B cell (primary cell): ENCODE measurements at regions not wholly inside any gene's neighbourhood (a gene's known extent, or its start where the extent isn't known, plus 50 kb on each side); places are given as distances from the start of the nearest gene placed in this dataset.

Experiments
- ATAC-seq: fragments of 200-7000 bp; cut with Tn5 transposase; one replicate; pipeline ENCODE4 v1.10.0; 2021; ENCODE audit warnings: low read depth, mild to moderate bottlenecking, moderate number of reproducible peaks, moderate library complexity
- CTCF ChIA-PET: fragments of 350-600 bp; sonication (Branson Sonifier 250); formaldehyde crosslinking; loops from one replicate; lab custom pipeline; 2021; ENCODE audit warnings: antibody characterized with exemption, inconsistent platforms; lab: Charles Lee
- POLR2A ChIA-PET: fragments of 350-600 bp; sonication (Branson Sonifier 250); formaldehyde crosslinking; loops from one replicate; lab custom pipeline; 2021; ENCODE audit warnings: antibody characterized with exemption; lab: Charles Lee
- DNase-seq: peaks from one replicate; pipeline ENCODE4 v3.0.0; 2013
- H2AFZ ChIP-seq: 2 replicates; pipeline ENCODE4 v1.6.1; 2012; ENCODE audit warnings: mild to moderate bottlenecking, low read depth, low read length; ENCODE audit not compliant: insufficient read depth, poor library complexity, severe bottlenecking
- H3K27ac ChIP-seq, 2 donors: 1 replicate in 1 of 2; 2 replicates in 1 of 2; pipeline ENCODE4 v1.5.1; 2012 to 2013; ENCODE audit warnings: low read length in 2 of 2, mild to moderate bottlenecking in 2 of 2, moderate library complexity in 1 of 2
- H3K27me3 ChIP-seq, 4 experiments: fragments of 200-600 bp in 1 of 4; sonication (generic) in 1 of 4; replicated peaks in 1 of 4; 1 replicate in 2 of 4; 2 replicates in 2 of 4; pipeline versions ENCODE4 v1.6.1 to v1.7.0; 2013 to 2016; ENCODE audit warnings: low read length in 3 of 4, mild to moderate bottlenecking in 2 of 4, mixed read lengths in 1 of 4, moderate library complexity in 1 of 4; ENCODE audit not compliant: insufficient read depth in 4 of 4, control insufficient read depth in 3 of 4; ENCODE audit errors: control extremely low read depth in 1 of 4
- H3K36me3 ChIP-seq, 2 experiments: replicated peaks in 1 of 2; 1 replicate in 1 of 2; 2 replicates in 1 of 2; pipeline versions ENCODE4 v1.6.1 to v1.7.1; 2013; ENCODE audit warnings: low read length in 1 of 2; ENCODE audit not compliant: insufficient read depth in 2 of 2, control insufficient read depth in 1 of 2; ENCODE audit errors: control extremely low read depth in 1 of 2, extremely low read depth in 1 of 2
- H3K4me1 ChIP-seq, 2 donors: fragments of 200-600 bp in 1 of 2; sonication (generic) in 1 of 2; 1 replicate in 1 of 2; 2 replicates in 1 of 2; pipeline versions ENCODE4 v1.5.1 to v1.6.1; 2013 to 2017; ENCODE audit warnings: low read length in 2 of 2; ENCODE audit not compliant: control insufficient read depth in 2 of 2, insufficient read depth in 2 of 2
- H3K4me2 ChIP-seq: replicated peaks from 2 replicates; pipeline ENCODE3; 2012; ENCODE audit warnings: mild to moderate bottlenecking, low read depth, low read length; ENCODE audit not compliant: poor library complexity, severe bottlenecking
- H3K4me3 ChIP-seq, 5 experiments: fragments of 200-600 bp in 1 of 5; sonication (generic) in 1 of 5; 1 replicate in 3 of 5; 2 replicates in 2 of 5; pipeline versions ENCODE4 v1.5.1 to v1.7.0; 2011 to 2016; ENCODE audit warnings: low read length in 4 of 5, mild to moderate bottlenecking in 4 of 5, low read depth in 2 of 5, control low read depth in 1 of 5, moderate library complexity in 1 of 5; ENCODE audit not compliant: insufficient read depth in 1 of 5; ENCODE audit errors: control extremely low read depth in 1 of 5, extremely low read depth in 1 of 5
- H3K79me2 ChIP-seq: fragments of 200-600 bp; sonication (generic); one replicate; pipeline ENCODE4 v1.6.0; 2016; ENCODE audit warnings: low read length; ENCODE audit not compliant: control insufficient read depth, insufficient read depth
- H3K9ac ChIP-seq: fragments of 200-600 bp; sonication (generic); 2 replicates; pipeline ENCODE4 v1.6.1; 2017; ENCODE audit warnings: mild to moderate bottlenecking, low read length, moderate library complexity
- H3K9me3 ChIP-seq, 3 donors: one replicate each; pipeline versions ENCODE4 v1.6.1 to v1.7.1; 2013; ENCODE audit warnings: low read length in 2 of 3; ENCODE audit not compliant: control insufficient read depth in 2 of 3, insufficient read depth in 1 of 3; ENCODE audit errors: control extremely low read depth in 1 of 3
- H4K20me1 ChIP-seq: 2 replicates; pipeline ENCODE4 v1.6.0; 2012; ENCODE audit warnings: mild to moderate bottlenecking, low read length; ENCODE audit not compliant: insufficient read depth, control insufficient read depth, poor library complexity, severe bottlenecking
- H3K27ac Mint-ChIP-seq: one replicate; pipeline ENCODE4 v1.8.0; 2021; ENCODE audit warnings: mixed read lengths
- H3K27me3 Mint-ChIP-seq: one replicate; pipeline ENCODE4 v1.8.0; 2021; ENCODE audit warnings: mixed read lengths
- H3K4me1 Mint-ChIP-seq: one replicate; pipeline ENCODE4 v1.8.0; 2021; ENCODE audit warnings: mixed read lengths
- H3K4me3 Mint-ChIP-seq: one replicate; pipeline ENCODE4 v1.8.0; 2021; ENCODE audit warnings: mixed read lengths
- H3K9me3 Mint-ChIP-seq: one replicate; pipeline ENCODE4 v1.8.0; 2022; ENCODE audit warnings: mixed read lengths; ENCODE audit not compliant: insufficient read depth
- EZH2 ChIP-seq: IDR thresholded peaks from 2 replicates; pipeline ENCODE4 v1.6.1; 2012; ENCODE audit warnings: borderline replicate concordance, low read depth, mild to moderate bottlenecking, moderate library complexity, low read length; ENCODE audit not compliant: insufficient read depth, poor library complexity, severe bottlenecking
- WGBS: methylation state at CpG from one replicate; pipeline ENCODE4 v1.1.5; 2013; ENCODE audit warnings: missing lambda C conversion rate; ENCODE audit not compliant: insufficient coverage; 5-methylcytosine and 5-hydroxymethylcytosine counted together
- intact Hi-C: fragments of 100-400 bp; cut with micrococcal nuclease; formaldehyde crosslinking; loops from one replicate; pipeline ENCODE4 v1.10.0; 2022
- TF ChIP-seq, protein P1 (sequence below): fragments of 200-600 bp; IDR thresholded peaks from one replicate; pipeline ENCODE4 v1.8.0; 2022; ENCODE audit warnings: antibody characterized with exemption, mild to moderate bottlenecking

DNA sequence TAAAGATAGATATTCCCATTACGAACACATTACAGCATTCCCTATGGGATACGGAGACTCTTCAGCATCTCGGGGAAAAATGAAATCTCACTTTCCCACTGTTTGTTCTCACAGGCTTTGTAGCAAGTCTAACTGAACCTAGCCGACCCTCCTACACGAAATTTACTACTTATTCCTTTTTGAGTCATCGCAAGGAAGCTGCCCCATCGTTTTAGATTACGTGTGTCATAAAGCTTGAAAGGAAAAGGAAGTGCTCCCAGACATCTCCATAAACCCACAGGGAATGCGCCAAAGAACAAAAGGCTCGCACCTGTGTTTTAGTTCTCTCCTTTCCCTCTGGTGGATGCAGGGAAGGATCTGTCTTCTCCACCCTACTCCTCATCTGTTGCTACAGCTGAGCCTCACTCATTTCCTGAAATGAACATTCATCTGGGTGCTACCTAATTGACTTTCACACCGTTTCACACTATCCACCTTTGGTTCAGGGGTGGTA, 76.2 kb upstream of the STK39 start:
- 100% methylated on average over 5 of the region's 11 CpGs for WGBS
- Histone ChIP-seq H3K36me3 (no peaks in the 10 kb centered on the region), H3K9ac (no peak overlapping the region), H3K4me3 (no peak overlapping the region), H4K20me1 (no peaks in the 10 kb centered on the region), H3K4me1 (no peaks in the 10 kb centered on the region), H3K9me3 (peaks cover 0 to 4% (median 0%) of the 10 kb centered on the region in 3 donors), H3K27ac (no peak overlapping the region), H3K4me2 (no peak overlapping the region), H3K79me2 (no peaks in the 10 kb centered on the region), H3K27me3 (peaks cover 0 to 3% (median 0%) of the 10 kb centered on the region in 4 experiments), H2AFZ (no peak overlapping the region)
- no peak for ATAC-seq
- ChIA-PET POLR2A (no interaction called here), CTCF (interaction anchor here (1.0 kb wide), 1 partner anchor 21 kb away, joined by 3 read pairs; no protein-coding TSS in a partner anchor)
- Mint-ChIP-seq H3K27me3 (peaks cover 9% of the 10 kb centered on the region), H3K4me3 (no peak overlapping the region), H3K27ac (no peak overlapping the region), H3K4me1 (no peaks in the 10 kb centered on the region), H3K9me3 (no peaks in the 10 kb centered on the region)
- TF ChIP-seq EZH2: no peak
- TF ChIP-seq, protein P1, sequence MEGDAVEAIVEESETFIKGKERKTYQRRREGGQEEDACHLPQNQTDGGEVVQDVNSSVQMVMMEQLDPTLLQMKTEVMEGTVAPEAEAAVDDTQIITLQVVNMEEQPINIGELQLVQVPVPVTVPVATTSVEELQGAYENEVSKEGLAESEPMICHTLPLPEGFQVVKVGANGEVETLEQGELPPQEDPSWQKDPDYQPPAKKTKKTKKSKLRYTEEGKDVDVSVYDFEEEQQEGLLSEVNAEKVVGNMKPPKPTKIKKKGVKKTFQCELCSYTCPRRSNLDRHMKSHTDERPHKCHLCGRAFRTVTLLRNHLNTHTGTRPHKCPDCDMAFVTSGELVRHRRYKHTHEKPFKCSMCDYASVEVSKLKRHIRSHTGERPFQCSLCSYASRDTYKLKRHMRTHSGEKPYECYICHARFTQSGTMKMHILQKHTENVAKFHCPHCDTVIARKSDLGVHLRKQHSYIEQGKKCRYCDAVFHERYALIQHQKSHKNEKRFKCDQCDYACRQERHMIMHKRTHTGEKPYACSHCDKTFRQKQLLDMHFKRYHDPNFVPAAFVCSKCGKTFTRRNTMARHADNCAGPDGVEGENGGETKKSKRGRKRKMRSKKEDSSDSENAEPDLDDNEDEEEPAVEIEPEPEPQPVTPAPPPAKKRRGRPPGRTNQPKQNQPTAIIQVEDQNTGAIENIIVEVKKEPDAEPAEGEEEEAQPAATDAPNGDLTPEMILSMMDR: no peak
- intact Hi-C loops: no loop called here
- no peak for DNase-seq

DNA sequence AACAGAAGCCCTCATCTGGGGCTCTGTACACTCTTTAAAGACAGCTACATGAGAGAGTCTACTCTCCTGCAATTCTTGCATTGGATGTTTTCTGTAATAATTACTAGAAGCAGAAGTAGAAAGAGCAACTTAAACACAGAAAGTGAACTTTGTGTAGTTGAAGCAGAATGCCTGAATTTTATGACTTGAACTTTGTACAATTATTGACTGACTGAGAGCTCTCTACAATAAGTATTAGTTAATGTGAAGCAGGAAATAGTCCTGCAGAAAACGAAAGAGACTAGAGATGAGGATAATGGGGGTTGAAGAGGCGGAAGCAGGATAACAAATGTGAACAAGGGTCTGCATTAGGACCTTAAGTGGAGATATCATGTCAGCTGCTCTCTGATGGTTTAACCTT, 79.2 kb upstream of the STK39 start:
- no peak overlapping the region for H3K9ac ChIP-seq
- H3K4me1 Mint-ChIP-seq: no peaks in the 10 kb centered on the region
- no peak overlapping the region for H2AFZ ChIP-seq
- WGBS: 86% methylated on average over 1 of the region's 2 CpGs
- H3K36me3 ChIP-seq: no peaks in the 10 kb centered on the region
- H4K20me1 ChIP-seq: no peaks in the 10 kb centered on the region
- peaks cover 0 to 3% (median 0%) of the 10 kb centered on the region in 4 experiments for H3K27me3 ChIP-seq
- H3K4me3 ChIP-seq: no peak overlapping the region
- peaks cover 10% of the 10 kb centered on the region for H3K9me3 Mint-ChIP-seq
- no peak overlapping the region for H3K27ac Mint-ChIP-seq
- ATAC-seq (no peak), DNase-seq (no peak)
- ChIA-PET POLR2A (no interaction called here), CTCF (interaction anchor here (1.0 to 1.9 kb wide), 3 partner anchors 10 to 20 kb away, joined by 3 to 5 read pairs (median 3); no protein-coding TSS in a partner anchor)
- no peaks in the 10 kb centered on the region for H3K79me2 ChIP-seq
- intact Hi-C loops: no loop called here
- H3K4me1 ChIP-seq: no peaks in the 10 kb centered on the region
- TF ChIP-seq, protein P1: no peak
- no peak for TF ChIP-seq EZH2
- no peak overlapping the region for H3K4me2 ChIP-seq
- no peak overlapping the region for H3K4me3 Mint-ChIP-seq
- peaks cover 2 to 18% (median 15%) of the 10 kb centered on the region in 3 donors for H3K9me3 ChIP-seq
- peaks cover 9% of the 10 kb centered on the region for H3K27me3 Mint-ChIP-seq
- no peak overlapping the region for H3K27ac ChIP-seq
